ENCODE measurements at regions not wholly inside any gene's neighbourhood (a gene's known extent, or its start where the extent isn't known, plus 50 kb on each side); places are given as distances from the start of the nearest gene placed in this dataset.

- H3K9me3 ChIP-seq, result no peaks in the 10 kb centered on the region
- no peaks in the 10 kb centered on the region for H3K4me1 ChIP-seq (ENCODE audit: low read depth)
- TF ChIP-seq CTCF (IDR thresholded peaks at IDR 0.05), result no peak
- no peak for DNase-seq
- H3K36me3 ChIP-seq (ENCODE audit: low read depth), result no peaks in the 10 kb centered on the region
- no peak for ATAC-seq
- H3K4me3 ChIP-seq, result no peak overlapping the region
- intact Hi-C loops (cut with DNase I, micrococcal nuclease), result no loop called here
Observed at GRCh38 chr18:43642727-43643330, 365.5 kb upstream of the SYT4 start.

DNA sequence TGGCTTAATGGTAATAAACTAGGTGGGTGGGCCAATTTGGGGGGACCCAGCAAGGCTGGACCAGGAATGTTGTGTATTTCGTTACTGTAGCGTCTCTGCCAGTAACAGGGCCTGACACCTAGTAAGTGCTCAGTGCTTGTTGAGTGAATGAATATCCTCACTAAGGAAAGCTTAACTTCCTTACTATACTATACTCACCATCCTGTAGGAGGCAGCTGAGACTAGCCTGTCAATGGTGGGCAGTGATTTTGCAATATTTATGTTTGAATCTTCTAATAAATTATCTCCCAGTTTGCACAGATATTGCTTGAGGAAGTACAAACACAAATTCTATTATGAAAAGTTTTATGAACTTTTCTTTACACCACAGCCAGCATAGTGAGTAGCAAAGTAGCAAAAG is 370.7 kb upstream of the SYT4 start:
- intact Hi-C loops (cut with DNase I, micrococcal nuclease), result no loop called here
- Histone ChIP-seq H3K36me3 (ENCODE audit: low read depth) (no peaks in the 10 kb centered on the region), H3K9me3 (no peaks in the 10 kb centered on the region), H3K4me3 (no peak overlapping the region), H3K4me1 (ENCODE audit: low read depth) (no peaks in the 10 kb centered on the region)
- no peak for DNase-seq
- no peak for ATAC-seq
- no peak for TF ChIP-seq CTCF (IDR thresholded peaks at IDR 0.05)

- TF ChIP-seq CTCF (IDR thresholded peaks at IDR 0.05), result no peak
- Histone ChIP-seq H3K4me3 (no peak overlapping the region), H3K9me3 (no peaks in the 10 kb centered on the region), H3K36me3 (ENCODE audit: low read depth) (no peaks in the 10 kb centered on the region), H3K4me1 (ENCODE audit: low read depth) (no peaks in the 10 kb centered on the region)
- DNase-seq, result no peak
- intact Hi-C loops (cut with DNase I, micrococcal nuclease), result no loop called here
- no peak for ATAC-seq
Observed at GRCh38 chr18:43649649-43650357, 372.5 kb upstream of the SYT4 start.

DNA sequence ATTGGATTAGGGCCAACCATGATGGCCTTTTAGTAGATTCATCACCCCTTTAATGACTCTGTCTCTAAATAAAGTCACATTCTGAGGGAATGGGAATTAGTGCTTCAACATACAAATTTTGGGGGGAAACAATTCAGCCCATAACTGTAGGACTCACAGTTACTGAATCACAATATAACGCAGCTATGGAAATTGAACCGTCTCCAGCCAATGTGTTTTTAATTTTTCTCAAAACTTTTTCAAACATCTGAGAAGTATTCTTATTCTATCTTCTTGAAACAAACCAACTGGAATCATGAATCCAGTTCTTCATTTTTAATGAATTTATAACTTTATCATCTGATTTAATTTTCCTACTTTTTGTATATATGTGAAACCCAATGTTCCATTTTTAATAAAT is 373.1 kb upstream of the SYT4 start:
- DNase-seq, result no peak
- no peak for ATAC-seq
- TF ChIP-seq CTCF (IDR thresholded peaks at IDR 0.05), result no peak
- intact Hi-C loops (cut with DNase I, micrococcal nuclease), result no loop called here
- H3K4me3 ChIP-seq, result no peak overlapping the region
- H3K4me1 ChIP-seq (ENCODE audit: low read depth), result no peaks in the 10 kb centered on the region
- H3K9me3 ChIP-seq, result no peaks in the 10 kb centered on the region
- no peaks in the 10 kb centered on the region for H3K36me3 ChIP-seq (ENCODE audit: low read depth)

GRCh38 chr18:43651057-43651456 is 373.8 kb upstream of the SYT4 start:
- no peak for TF ChIP-seq CTCF (IDR thresholded peaks at IDR 0.05)
- no peaks in the 10 kb centered on the region for H3K9me3 ChIP-seq
- DNase-seq, result no peak
- no peak overlapping the region for H3K4me3 ChIP-seq
- H3K4me1 ChIP-seq (ENCODE audit: low read depth), result no peaks in the 10 kb centered on the region
- intact Hi-C loops (cut with DNase I, micrococcal nuclease), result no loop called here
- H3K36me3 ChIP-seq (ENCODE audit: low read depth), result no peaks in the 10 kb centered on the region
- ATAC-seq, result no peak
